ENCODE measurements at regions not wholly inside any gene's neighbourhood (a gene's known extent, or its start where the extent isn't known, plus 50 kb on each side); places are given as distances from the start of the nearest gene placed in this dataset.

- TF ChIP-seq CTCF (IDR thresholded peaks at IDR 0.05) (no peak), EP300 (IDR thresholded peaks at IDR 0.05) (no peak), POLR2A (IDR thresholded peaks at IDR 0.05) (no peak)
Observed at GRCh38 chr3:168473334-168473890, 377.7 kb upstream of the GOLIM4 start.

Data from ovary (tissue), 3 donors.